Activated naive CD8-positive, alpha-beta T cell treated with anti-CD3 and anti-CD28 coated beads for 36 hours (primary cell): ENCODE measurements at regions not wholly inside any gene's neighbourhood (a gene's known extent, or its start where the extent isn't known, plus 50 kb on each side); places are given as distances from the start of the nearest gene placed in this dataset.
"Not testable (repeated sequence)": the region's sequence is repeated elsewhere in the genome, so short reads cannot be mapped to it uniquely, and the experiment has no call there.

Experiments
- DNase-seq: peaks from one replicate; pipeline ENCODE4 v3.0.0; 2021
- H3K27ac Mint-ChIP-seq: one replicate; pipeline ENCODE4 v1.8.0; 2022; ENCODE audit warnings: mild to moderate bottlenecking, moderate library complexity, mixed read lengths
- H3K27me3 Mint-ChIP-seq: one replicate; pipeline ENCODE4 v1.8.0; 2022; ENCODE audit warnings: mild to moderate bottlenecking, mixed read lengths
- H3K36me3 Mint-ChIP-seq: one replicate; pipeline ENCODE4 v1.8.0; 2021; ENCODE audit warnings: mild to moderate bottlenecking, mixed read lengths
- H3K4me1 Mint-ChIP-seq: one replicate; pipeline ENCODE4 v1.8.0; 2021; ENCODE audit warnings: mixed read lengths
- H3K4me3 Mint-ChIP-seq: one replicate; pipeline ENCODE4 v1.8.0; 2022; ENCODE audit warnings: mild to moderate bottlenecking, moderate library complexity, mixed read lengths
- H3K9me3 Mint-ChIP-seq: one replicate; pipeline ENCODE4 v1.8.0; 2022; ENCODE audit warnings: mixed read lengths

GRCh38 chr20:40017765-40018164 lies 671.3 kb downstream of the MAFB start:
- H3K27me3 Mint-ChIP-seq, result peaks cover under 1% of the 10 kb centered on the region
- no peak for DNase-seq
- no peak overlapping the region for H3K4me3 Mint-ChIP-seq
- H3K36me3 Mint-ChIP-seq, result no peaks in the 10 kb centered on the region
- H3K27ac Mint-ChIP-seq, result no peak overlapping the region
- H3K9me3 Mint-ChIP-seq, result no peaks in the 10 kb centered on the region
- no peaks in the 10 kb centered on the region for H3K4me1 Mint-ChIP-seq

GRCh38 chr20:40016890-40017289 lies 672.1 kb downstream of the MAFB start:
- H3K27me3 Mint-ChIP-seq, result peaks cover 4% of the 10 kb centered on the region
- no peaks in the 10 kb centered on the region for H3K36me3 Mint-ChIP-seq
- DNase-seq, result no peak
- no peak overlapping the region for H3K27ac Mint-ChIP-seq
- H3K4me1 Mint-ChIP-seq, result no peaks in the 10 kb centered on the region
- H3K9me3 Mint-ChIP-seq, result no peaks in the 10 kb centered on the region
- no peak overlapping the region for H3K4me3 Mint-ChIP-seq

GRCh38 chr20:40016392-40016791 lies 672.6 kb downstream of the MAFB start:
- Mint-ChIP-seq H3K36me3 (no peaks in the 10 kb centered on the region), H3K27me3 (peaks cover 5% of the 10 kb centered on the region), H3K4me1 (no peaks in the 10 kb centered on the region), H3K27ac (no peak overlapping the region), H3K9me3 (no peaks in the 10 kb centered on the region), H3K4me3 (no peak overlapping the region)
- DNase-seq, result no peak

GRCh38 chr20:40012026-40012425 lies 677.0 kb downstream of the MAFB start:
- not testable (repeated sequence) for H3K27me3 Mint-ChIP-seq, H3K4me1 Mint-ChIP-seq, H3K4me3 Mint-ChIP-seq, H3K36me3 Mint-ChIP-seq, H3K27ac Mint-ChIP-seq, H3K9me3 Mint-ChIP-seq, DNase-seq

- no peaks in the 10 kb centered on the region for H3K36me3 Mint-ChIP-seq
- no peaks in the 10 kb centered on the region for H3K9me3 Mint-ChIP-seq
- H3K27ac Mint-ChIP-seq, result no peak overlapping the region
- no peak for DNase-seq
- H3K27me3 Mint-ChIP-seq, result peaks cover 12% of the 10 kb centered on the region
- no peaks in the 10 kb centered on the region for H3K4me1 Mint-ChIP-seq
- no peak overlapping the region for H3K4me3 Mint-ChIP-seq
These were observed 678.6 kb downstream of the MAFB start for GRCh38 chr20:40010483-40010882.

- H3K27ac Mint-ChIP-seq, result no peak overlapping the region
- H3K4me3 Mint-ChIP-seq, result no peak overlapping the region
- no peak for DNase-seq
- peaks cover 17% of the 10 kb centered on the region for H3K27me3 Mint-ChIP-seq
- H3K9me3 Mint-ChIP-seq, result no peaks in the 10 kb centered on the region
- H3K4me1 Mint-ChIP-seq, result no peaks in the 10 kb centered on the region
- H3K36me3 Mint-ChIP-seq, result no peaks in the 10 kb centered on the region
These were observed 679.5 kb downstream of the MAFB start for GRCh38 chr20:40009542-40009941.

- no peaks in the 10 kb centered on the region for H3K9me3 Mint-ChIP-seq
- H3K36me3 Mint-ChIP-seq, result no peaks in the 10 kb centered on the region
- no peaks in the 10 kb centered on the region for H3K4me1 Mint-ChIP-seq
- no peak for DNase-seq
- H3K27me3 Mint-ChIP-seq, result peaks cover 17% of the 10 kb centered on the region
- H3K27ac Mint-ChIP-seq, result no peak overlapping the region
- no peak overlapping the region for H3K4me3 Mint-ChIP-seq
These were observed 680.9 kb downstream of the MAFB start for GRCh38 chr20:40008177-40008576.

- H3K4me3 Mint-ChIP-seq, result no peak overlapping the region
- no peaks in the 10 kb centered on the region for H3K36me3 Mint-ChIP-seq
- no peak for DNase-seq
- no peaks in the 10 kb centered on the region for H3K9me3 Mint-ChIP-seq
- no peaks in the 10 kb centered on the region for H3K4me1 Mint-ChIP-seq
- peaks cover 11% of the 10 kb centered on the region for H3K27me3 Mint-ChIP-seq
- H3K27ac Mint-ChIP-seq, result no peak overlapping the region
These were observed 682.7 kb downstream of the MAFB start for GRCh38 chr20:40006168-40006860.

GRCh38 chr20:40004092-40004491 lies 684.9 kb downstream of the MAFB start:
- not testable (repeated sequence) for H3K36me3 Mint-ChIP-seq, H3K4me3 Mint-ChIP-seq, H3K27me3 Mint-ChIP-seq, H3K27ac Mint-ChIP-seq, H3K4me1 Mint-ChIP-seq, DNase-seq, H3K9me3 Mint-ChIP-seq

GRCh38 chr20:39993742-39994141 lies 695.3 kb downstream of the MAFB start:
- no peak for DNase-seq
- H3K9me3 Mint-ChIP-seq, result peaks cover 8% of the 10 kb centered on the region
- H3K4me3 Mint-ChIP-seq, result no peak overlapping the region
- H3K4me1 Mint-ChIP-seq, result no peaks in the 10 kb centered on the region
- H3K27ac Mint-ChIP-seq, result no peak overlapping the region
- H3K36me3 Mint-ChIP-seq, result no peaks in the 10 kb centered on the region
- H3K27me3 Mint-ChIP-seq, result peaks cover 8% of the 10 kb centered on the region

- peaks cover 11% of the 10 kb centered on the region for H3K27me3 Mint-ChIP-seq
- peaks cover 5% of the 10 kb centered on the region for H3K9me3 Mint-ChIP-seq
- H3K36me3 Mint-ChIP-seq, result no peaks in the 10 kb centered on the region
- DNase-seq, result no peak
- H3K27ac Mint-ChIP-seq, result no peak overlapping the region
- no peak overlapping the region for H3K4me3 Mint-ChIP-seq
- H3K4me1 Mint-ChIP-seq, result no peaks in the 10 kb centered on the region
These were observed 698.3 kb downstream of the MAFB start for GRCh38 chr20:39990692-39991091.

- Mint-ChIP-seq H3K36me3 (no peaks in the 10 kb centered on the region), H3K27ac (no peak overlapping the region), H3K27me3 (peaks cover 7% of the 10 kb centered on the region), H3K9me3 (peaks cover 5% of the 10 kb centered on the region), H3K4me1 (no peaks in the 10 kb centered on the region), H3K4me3 (no peak overlapping the region)
- DNase-seq, result no peak
These were observed 700.0 kb downstream of the MAFB start for GRCh38 chr20:39988991-39989390.

- H3K27ac Mint-ChIP-seq, result no peak overlapping the region
- DNase-seq, result no peak
- no peaks in the 10 kb centered on the region for H3K4me1 Mint-ChIP-seq
- peaks cover 5% of the 10 kb centered on the region for H3K9me3 Mint-ChIP-seq
- H3K4me3 Mint-ChIP-seq, result no peak overlapping the region
- no peaks in the 10 kb centered on the region for H3K36me3 Mint-ChIP-seq
- peaks cover 7% of the 10 kb centered on the region for H3K27me3 Mint-ChIP-seq
These were observed 702.7 kb downstream of the MAFB start for GRCh38 chr20:39986173-39986904.

- DNase-seq, result no peak
These were observed 703.7 kb downstream of the MAFB start for GRCh38 chr20:39985271-39985827.

GRCh38 chr20:39983655-39984054 lies 705.4 kb downstream of the MAFB start:
- Mint-ChIP-seq H3K4me1 (no peaks in the 10 kb centered on the region), H3K9me3 (no peaks in the 10 kb centered on the region), H3K27me3 (peaks cover 3% of the 10 kb centered on the region), H3K36me3 (no peaks in the 10 kb centered on the region), H3K4me3 (no peak overlapping the region), H3K27ac (no peak overlapping the region)
- no peak for DNase-seq

More at GRCh38 chr20:39985271-39985827, 703.7 kb downstream of the MAFB start:
- H3K9me3 Mint-ChIP-seq, result no peaks in the 10 kb centered on the region
- peaks cover 3% of the 10 kb centered on the region for H3K27me3 Mint-ChIP-seq
- no peaks in the 10 kb centered on the region for H3K36me3 Mint-ChIP-seq
- no peak overlapping the region for H3K27ac Mint-ChIP-seq
- no peaks in the 10 kb centered on the region for H3K4me1 Mint-ChIP-seq
- H3K4me3 Mint-ChIP-seq, result no peak overlapping the region

GRCh38 chr20:39983183-39983582 lies 705.9 kb downstream of the MAFB start:
- Mint-ChIP-seq H3K27ac (no peak overlapping the region), H3K4me1 (no peaks in the 10 kb centered on the region), H3K4me3 (no peak overlapping the region), H3K27me3 (peaks cover 3% of the 10 kb centered on the region), H3K36me3 (no peaks in the 10 kb centered on the region), H3K9me3 (no peaks in the 10 kb centered on the region)
- no peak for DNase-seq
